Psoas muscle (tissue), 7 donors: ENCODE measurements at regions not wholly inside any gene's neighbourhood (a gene's known extent, or its start where the extent isn't known, plus 50 kb on each side); places are given as distances from the start of the nearest gene placed in this dataset.

ENCODE experiments used
- ATAC-seq, 4 donors: fragments of 200-7000 bp; cut with Tn5 transposase; one replicate each; pipeline ENCODE4 v1.9.1; 2020; ENCODE audit warnings: moderate library complexity in 3 of 4, mild to moderate bottlenecking in 2 of 4
- DNase-seq, 2 donors: peaks; one replicate each; pipeline ENCODE4 v3.0.0-alpha.2; 2020
- H3K27ac ChIP-seq: fragments of 200-600 bp; one replicate; pipeline ENCODE4 v1.8.0; 2022
- H3K27me3 ChIP-seq, 3 donors: fragments of 200-600 bp in 1 of 3; one replicate each; pipeline versions ENCODE4 v1.6.1 to v1.8.0; 2013 to 2022; ENCODE audit warnings: low read length in 2 of 3, mild to moderate bottlenecking in 2 of 3, moderate library complexity in 1 of 3; ENCODE audit not compliant: insufficient read depth in 3 of 3
- H3K36me3 ChIP-seq, 2 donors: fragments of 200-600 bp in 1 of 2; one replicate each; pipeline versions ENCODE4 v1.6.1 to v1.8.0; 2013 to 2022; ENCODE audit warnings: low read depth in 1 of 2, mild to moderate bottlenecking in 1 of 2, moderate library complexity in 1 of 2; ENCODE audit not compliant: insufficient read depth in 1 of 2
- H3K4me1 ChIP-seq: fragments of 200-600 bp; one replicate; pipeline ENCODE4 v1.8.0; 2022
- H3K4me3 ChIP-seq: fragments of 200-600 bp; one replicate; pipeline ENCODE4 v1.8.0; 2022; ENCODE audit warnings: mild to moderate bottlenecking
- H3K9me3 ChIP-seq: fragments of 200-600 bp; one replicate; pipeline ENCODE4 v1.8.0; 2022
- CTCF ChIP-seq: fragments of 200-600 bp; IDR thresholded peaks from one replicate; pipeline ENCODE4 v1.8.0; 2022; ENCODE audit warnings: antibody characterized with exemption
- WGBS, 3 donors: extraction: QIAGEN DNeasy Blood & Tissue Kit; methylation state at CpG; one replicate each; pipeline versions ENCODE4 v1.1.6 to v1.1.7; 2013; 5-methylcytosine and 5-hydroxymethylcytosine counted together
- intact Hi-C, 2 donors: fragments of 100-400 bp; cut with DNase I; formaldehyde crosslinking; loops; one replicate each; pipeline versions ENCODE4 v1.11.0 to v1.14.2; 2022
- donor health status: healthy with polysubstance abuse.
- donor health status: DM: no; HTN: no; CAD: no; lungs with moderate emphysema.
- donor health status: Bipolar disorder and iron deficiency.
- donor health status: healthy.
- donor health status: DM: yes; HTN: yes; CAD: no.
- donor health status: DM: no; HTN: no; CAD: no.
- donor health status: DM: yes; HTN: yes; CAD: no.

DNA sequence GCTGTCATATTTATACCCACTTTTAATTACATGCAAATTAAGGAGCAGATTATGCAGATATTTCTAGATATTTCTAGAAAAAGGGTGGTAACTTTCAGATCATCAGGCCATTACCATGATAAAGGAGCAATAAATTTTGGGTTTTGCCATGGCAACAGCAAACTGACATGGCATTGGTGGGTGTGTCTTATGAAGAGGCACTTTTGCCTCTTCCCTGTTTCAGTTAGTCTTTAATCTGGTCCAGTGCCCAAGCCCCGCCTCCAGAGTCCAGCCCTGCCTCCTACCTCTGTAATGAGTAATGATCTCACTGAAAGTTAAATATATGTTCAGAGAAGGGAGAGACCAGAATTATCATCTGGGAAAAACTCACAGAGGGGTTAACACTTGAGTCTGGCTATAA lies 124.8 kb downstream of the SCG2 start:
- H3K27me3 ChIP-seq, result no peaks in the 10 kb centered on the region
- no peak for TF ChIP-seq CTCF
- no peaks in the 10 kb centered on the region for H3K4me1 ChIP-seq
- no peak overlapping the region for H3K4me3 ChIP-seq
- intact Hi-C loops, result no loop called here
- H3K36me3 ChIP-seq, result no peaks in the 10 kb centered on the region
- H3K9me3 ChIP-seq, result no peaks in the 10 kb centered on the region
- 86 to 98% (median 91%) methylated on average over 1 of the region's 1 CpG for WGBS, 3 donors
- DNase-seq (no peak), ATAC-seq (no peak)
- H3K27ac ChIP-seq, result no peak overlapping the region

DNA sequence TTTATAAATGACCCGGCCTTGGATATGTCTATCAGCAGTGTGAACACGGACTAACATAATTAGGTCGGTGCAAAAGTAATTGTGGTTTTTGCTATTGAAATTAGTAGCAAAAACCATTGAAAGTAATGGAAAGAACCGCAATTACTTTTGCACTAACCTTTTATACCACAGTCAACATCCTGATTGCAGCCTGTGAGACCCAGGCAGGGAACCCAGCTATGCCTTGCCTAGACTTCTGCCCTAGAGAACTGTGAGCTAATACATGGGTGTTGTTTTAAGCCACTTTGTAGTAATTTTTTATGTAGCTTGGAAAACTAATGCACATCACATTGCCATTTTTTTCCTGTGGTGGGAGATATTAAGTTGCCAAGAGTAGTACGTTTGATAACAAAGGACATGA lies 120.7 kb downstream of the SCG2 start:
- no peak for TF ChIP-seq CTCF
- intact Hi-C loops, result no loop called here
- DNase-seq (no peak), ATAC-seq (no peak)
- WGBS, 3 donors, result 88 to 93% (median 89%) methylated on average over 5 of the region's 5 CpGs
- no peaks in the 10 kb centered on the region for H3K9me3 ChIP-seq
- H3K27ac ChIP-seq, result no peak overlapping the region
- H3K36me3 ChIP-seq, result no peaks in the 10 kb centered on the region
- H3K4me1 ChIP-seq, result no peaks in the 10 kb centered on the region
- H3K27me3 ChIP-seq, result no peaks in the 10 kb centered on the region
- no peak overlapping the region for H3K4me3 ChIP-seq

GRCh38 chr2:223486751-223487150 lies 115.4 kb downstream of the SCG2 start:
- intact Hi-C loops, result no loop called here
- Histone ChIP-seq H3K4me3 (no peak overlapping the region), H3K4me1 (no peaks in the 10 kb centered on the region), H3K27ac (no peak overlapping the region), H3K36me3 (no peaks in the 10 kb centered on the region), H3K27me3 (no peaks in the 10 kb centered on the region), H3K9me3 (peaks cover 6% of the 10 kb centered on the region)
- TF ChIP-seq CTCF, result no peak
- DNase-seq (no peak), ATAC-seq (no peak)

GRCh38 chr2:223487214-223487846 lies 114.8 kb downstream of the SCG2 start:
- TF ChIP-seq CTCF, result no peak
- WGBS, 3 donors, result 74 to 82% (median 82%) methylated on average over 2 of the region's 2 CpGs
- peaks cover 6% of the 10 kb centered on the region for H3K9me3 ChIP-seq
- H3K27me3 ChIP-seq, result no peaks in the 10 kb centered on the region
- H3K4me3 ChIP-seq, result no peak overlapping the region
- H3K27ac ChIP-seq, result no peak overlapping the region
- no peaks in the 10 kb centered on the region for H3K4me1 ChIP-seq
- no peaks in the 10 kb centered on the region for H3K36me3 ChIP-seq
- intact Hi-C loops, result no loop called here
- ATAC-seq, result no peak
- DNase-seq, result no peak

GRCh38 chr2:223488814-223489213 lies 113.3 kb downstream of the SCG2 start:
- Histone ChIP-seq H3K4me3 (no peak overlapping the region), H3K27ac (no peak overlapping the region), H3K36me3 (no peaks in the 10 kb centered on the region), H3K4me1 (no peaks in the 10 kb centered on the region), H3K27me3 (no peaks in the 10 kb centered on the region), H3K9me3 (peaks cover 6% of the 10 kb centered on the region)
- ATAC-seq (no peak), DNase-seq (no peak)
- TF ChIP-seq CTCF, result no peak
- intact Hi-C loops, result no loop called here
- WGBS, 3 donors, result 54 to 68% (median 58%) methylated on average over 4 of the region's 4 CpGs
